Naive B cell (primary cell): ENCODE measurements at regions not wholly inside any gene's neighbourhood (a gene's known extent, or its start where the extent isn't known, plus 50 kb on each side); places are given as distances from the start of the nearest gene placed in this dataset.

ENCODE experiments used
- ATAC-seq, 2 donors: fragments of 150-1000 bp; cut with Tn5 transposase; 2 replicates each; pipeline ENCODE4 v1.10.0; 2021; ENCODE audit warnings: low read depth in 2 of 2, mild to moderate bottlenecking in 2 of 2, moderate library complexity in 2 of 2
- DNase-seq: peaks from one replicate; pipeline ENCODE4 v3.0.0; 2022
- H3K27ac Mint-ChIP-seq, 6 donors: one replicate each; pipeline ENCODE4 v1.8.0; 2020 to 2022; ENCODE audit warnings: mild to moderate bottlenecking in 6 of 6, mixed read lengths in 6 of 6, moderate library complexity in 5 of 6, inconsistent platforms in 2 of 6
- H3K27me3 Mint-ChIP-seq, 3 donors: one replicate each; pipeline ENCODE4 v1.8.0; 2021 to 2022; ENCODE audit warnings: mixed read lengths in 3 of 3, mild to moderate bottlenecking in 1 of 3
- H3K36me3 Mint-ChIP-seq, 2 donors: one replicate each; pipeline ENCODE4 v1.8.0; 2020 to 2022; ENCODE audit warnings: mixed read lengths in 2 of 2, inconsistent platforms in 1 of 2, mild to moderate bottlenecking in 1 of 2
- H3K4me1 Mint-ChIP-seq, 3 donors: one replicate each; pipeline ENCODE4 v1.8.0; 2020 to 2022; ENCODE audit warnings: mixed read lengths in 3 of 3, inconsistent platforms in 1 of 3, mild to moderate bottlenecking in 1 of 3, moderate library complexity in 1 of 3
- H3K4me3 Mint-ChIP-seq, 8 donors: one replicate each; pipeline ENCODE4 v1.8.0; 2020 to 2022; ENCODE audit warnings: mild to moderate bottlenecking in 8 of 8, mixed read lengths in 8 of 8, moderate library complexity in 8 of 8, inconsistent platforms in 2 of 8
- H3K9me3 Mint-ChIP-seq, 7 donors: one replicate each; pipeline ENCODE4 v1.8.0; 2020 to 2022; ENCODE audit warnings: mixed read lengths in 7 of 7, mild to moderate bottlenecking in 5 of 7, inconsistent platforms in 2 of 7, moderate library complexity in 1 of 7

DNA sequence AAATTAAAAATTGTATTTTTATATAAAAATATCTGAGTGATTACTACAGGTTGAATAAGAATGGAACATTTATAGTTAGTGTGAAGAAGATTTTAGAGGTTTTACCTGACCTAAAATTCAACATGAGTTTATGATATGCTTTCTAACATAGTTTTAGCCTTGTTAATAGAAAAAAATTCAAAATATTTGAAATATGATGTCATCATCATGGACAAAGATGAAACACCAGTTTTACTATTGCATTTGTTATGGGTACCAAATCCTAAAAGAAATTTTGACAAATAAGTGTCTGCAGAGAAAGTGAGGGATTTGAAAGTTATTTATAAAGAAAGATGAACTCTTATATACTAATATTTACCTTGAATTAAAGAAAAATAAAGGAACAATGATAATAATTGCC is 479.7 kb downstream of the TBC1D32 start:
- peaks cover 0 to 6% (median 0%) of the 10 kb centered on the region in 7 donors for H3K9me3 Mint-ChIP-seq
- no peak for ATAC-seq
- DNase-seq = no peak
- no peaks in the 10 kb centered on the region for H3K27me3 Mint-ChIP-seq
- H3K27ac Mint-ChIP-seq = no peak overlapping the region
- no peak overlapping the region for H3K4me3 Mint-ChIP-seq
- no peaks in the 10 kb centered on the region for H3K36me3 Mint-ChIP-seq
- H3K4me1 Mint-ChIP-seq = no peaks in the 10 kb centered on the region

DNA sequence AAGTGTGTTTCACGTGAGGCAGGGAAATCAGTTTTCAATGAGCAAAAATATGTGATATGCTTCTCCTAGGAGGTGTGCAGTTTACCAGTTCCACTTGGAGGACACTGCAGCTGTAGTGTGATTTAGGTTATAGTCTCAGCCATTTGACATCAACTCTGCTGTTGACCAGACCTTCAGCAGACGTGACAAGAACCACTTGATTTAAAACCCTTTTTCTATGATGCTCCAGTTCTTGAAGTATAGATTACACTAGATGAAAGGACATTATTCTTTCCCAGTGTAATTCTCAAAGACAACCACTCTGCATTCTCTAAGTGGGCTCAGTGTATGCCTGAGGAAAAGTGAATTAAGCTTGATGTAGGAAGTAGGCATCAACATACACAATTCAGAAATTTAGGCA is 480.8 kb downstream of the TBC1D32 start:
- H3K27ac Mint-ChIP-seq = no peak overlapping the region
- no peak for ATAC-seq
- H3K27me3 Mint-ChIP-seq = no peaks in the 10 kb centered on the region
- peaks cover 0 to 6% (median 0%) of the 10 kb centered on the region in 7 donors for H3K9me3 Mint-ChIP-seq
- H3K36me3 Mint-ChIP-seq = no peaks in the 10 kb centered on the region
- H3K4me3 Mint-ChIP-seq = no peak overlapping the region
- H3K4me1 Mint-ChIP-seq = no peaks in the 10 kb centered on the region
- no peak for DNase-seq

GRCh38 chr6:120852293-120852849 is 481.9 kb downstream of the TBC1D32 start:
- DNase-seq (no peak), ATAC-seq (no peak)
- no peak overlapping the region for H3K27ac Mint-ChIP-seq
- H3K4me1 Mint-ChIP-seq = no peaks in the 10 kb centered on the region
- H3K4me3 Mint-ChIP-seq = no peak overlapping the region
- H3K36me3 Mint-ChIP-seq = no peaks in the 10 kb centered on the region
- no peaks in the 10 kb centered on the region for H3K27me3 Mint-ChIP-seq
- no peaks in the 10 kb centered on the region for H3K9me3 Mint-ChIP-seq

DNA sequence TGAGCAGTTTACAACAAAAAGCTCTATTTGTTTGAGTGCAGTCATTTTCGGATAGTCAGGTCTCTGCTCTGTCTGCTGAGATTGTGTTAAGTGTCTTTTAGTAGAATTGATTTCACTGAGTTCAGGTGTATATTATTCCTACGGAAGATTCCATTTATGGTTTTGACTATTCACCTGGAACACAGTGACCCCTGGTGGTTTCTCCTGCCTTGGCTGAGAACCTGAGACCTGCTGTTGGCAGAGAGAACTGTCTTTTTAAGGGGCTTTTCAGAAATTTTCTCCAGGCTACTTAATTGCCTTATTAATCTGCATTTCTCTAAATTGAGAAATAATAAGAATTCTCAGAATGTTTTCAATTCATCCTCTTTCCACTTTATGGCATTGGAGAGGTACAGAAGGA is 508.0 kb downstream of the TBC1D32 start:
- no peak overlapping the region for H3K4me3 Mint-ChIP-seq
- H3K36me3 Mint-ChIP-seq = no peaks in the 10 kb centered on the region
- H3K27ac Mint-ChIP-seq = no peak overlapping the region
- ATAC-seq = no peak
- no peak for DNase-seq
- H3K27me3 Mint-ChIP-seq = peaks cover 0 to 5% (median 0%) of the 10 kb centered on the region in 3 donors
- peaks cover 0 to 8% (median 2%) of the 10 kb centered on the region in 7 donors for H3K9me3 Mint-ChIP-seq
- no peaks in the 10 kb centered on the region for H3K4me1 Mint-ChIP-seq

DNA sequence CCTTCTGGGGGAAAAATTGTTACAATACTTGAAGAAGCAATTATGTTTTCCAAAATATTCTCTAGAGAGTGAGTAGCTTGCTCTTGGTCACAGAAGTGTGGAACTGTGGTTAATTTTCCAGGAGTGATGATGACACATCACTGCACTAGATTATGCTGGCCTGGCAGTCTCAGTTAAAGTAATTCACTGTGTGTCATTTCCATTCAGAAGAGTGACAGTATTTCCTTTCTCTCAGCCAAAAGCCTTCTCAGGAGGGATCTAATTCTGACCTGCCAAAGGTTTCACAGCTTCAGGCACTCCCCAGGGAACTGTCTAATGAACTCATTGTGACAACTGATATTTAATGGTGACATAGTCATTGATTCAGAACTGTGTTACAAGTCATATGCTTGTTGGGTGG is 517.5 kb downstream of the TBC1D32 start:
- H3K9me3 Mint-ChIP-seq = peaks cover 0 to 13% (median 2%) of the 10 kb centered on the region in 7 donors
- DNase-seq (no peak), ATAC-seq (no peak)
- H3K27ac Mint-ChIP-seq = no peak overlapping the region
- H3K27me3 Mint-ChIP-seq = no peaks in the 10 kb centered on the region
- no peaks in the 10 kb centered on the region for H3K4me1 Mint-ChIP-seq
- no peaks in the 10 kb centered on the region for H3K36me3 Mint-ChIP-seq
- no peak overlapping the region for H3K4me3 Mint-ChIP-seq

DNA sequence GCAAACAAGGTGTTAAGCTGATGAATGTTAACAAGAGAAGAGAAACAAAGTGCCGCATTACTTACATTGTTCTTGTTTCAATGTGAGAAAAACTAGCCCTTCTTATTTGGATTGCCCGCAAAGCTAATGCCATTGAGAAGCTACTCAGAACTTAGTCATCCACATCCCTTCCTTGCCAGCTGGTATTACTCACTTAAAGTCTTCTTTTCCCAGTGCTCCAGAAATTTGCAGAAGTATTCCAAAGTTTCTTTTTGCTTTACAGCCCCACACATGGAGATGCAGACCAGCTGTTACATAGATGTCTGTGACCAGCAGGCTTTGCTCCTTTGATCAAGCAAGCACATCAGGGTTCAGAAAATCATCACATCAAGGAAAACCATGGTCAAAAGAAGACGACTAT is 529.0 kb downstream of the TBC1D32 start:
- H3K4me3 Mint-ChIP-seq = no peak overlapping the region
- H3K4me1 Mint-ChIP-seq = no peaks in the 10 kb centered on the region
- H3K27me3 Mint-ChIP-seq = no peaks in the 10 kb centered on the region
- ATAC-seq (no peak), DNase-seq (no peak)
- H3K36me3 Mint-ChIP-seq = no peaks in the 10 kb centered on the region
- H3K27ac Mint-ChIP-seq = no peak overlapping the region
- H3K9me3 Mint-ChIP-seq = peaks cover 0 to 15% (median 3%) of the 10 kb centered on the region in 7 donors

GRCh38 chr6:120804612-120805011 is 529.7 kb downstream of the TBC1D32 start:
- Mint-ChIP-seq H3K36me3 (no peaks in the 10 kb centered on the region), H3K9me3 (peaks cover 0 to 15% (median 3%) of the 10 kb centered on the region in 7 donors), H3K4me1 (no peaks in the 10 kb centered on the region), H3K4me3 (no peak overlapping the region), H3K27me3 (no peaks in the 10 kb centered on the region), H3K27ac (no peak overlapping the region)
- no peak for DNase-seq
- ATAC-seq = no peak

DNA sequence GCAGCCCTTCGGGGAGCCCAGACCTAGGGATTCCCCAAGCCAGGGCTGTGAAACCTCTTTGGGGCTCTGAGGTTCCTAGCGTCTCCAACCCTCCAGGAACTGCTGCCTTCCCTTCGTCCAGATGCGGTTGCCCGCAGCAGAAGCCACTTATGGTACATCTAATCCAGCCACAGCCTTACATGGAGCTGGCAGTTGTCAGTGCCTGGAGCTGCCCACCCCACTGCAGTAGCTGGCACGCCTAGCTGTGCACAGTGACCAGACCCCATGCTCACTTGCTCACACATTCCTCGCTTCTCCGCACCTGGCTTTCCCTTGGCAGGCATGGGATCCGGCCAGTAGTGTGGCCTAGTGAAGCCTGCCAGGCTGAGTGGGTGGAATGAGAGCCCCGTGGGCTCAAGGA is 547.6 kb downstream of the TBC1D32 start:
- Mint-ChIP-seq H3K27ac (no peak overlapping the region), H3K4me1 (no peaks in the 10 kb centered on the region), H3K4me3 (no peak overlapping the region), H3K27me3 (no peaks in the 10 kb centered on the region), H3K9me3 (peaks cover 0 to 2% (median 0%) of the 10 kb centered on the region in 7 donors), H3K36me3 (no peaks in the 10 kb centered on the region)
- ATAC-seq (no peak), DNase-seq (no peak)

DNA sequence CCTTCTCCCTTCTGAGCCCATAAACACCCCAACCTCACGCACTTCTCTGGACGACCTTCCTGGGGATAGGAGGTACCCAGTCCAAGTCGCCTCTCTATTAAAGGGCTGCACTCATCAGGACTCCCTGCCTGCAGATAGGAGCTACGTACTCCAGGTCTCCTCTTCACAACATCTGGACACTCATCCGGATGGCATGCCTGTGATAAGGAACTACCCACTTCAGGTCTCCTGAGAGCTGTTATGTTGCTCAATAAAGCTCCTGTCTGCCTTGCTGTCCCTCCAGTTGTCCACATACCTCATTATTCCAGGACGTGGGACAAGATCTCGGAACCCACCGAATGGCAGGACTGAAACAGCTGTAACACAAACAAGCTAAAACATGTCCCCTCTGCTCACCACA is 548.0 kb downstream of the TBC1D32 start:
- no peaks in the 10 kb centered on the region for H3K36me3 Mint-ChIP-seq
- no peak overlapping the region for H3K27ac Mint-ChIP-seq
- H3K9me3 Mint-ChIP-seq = no peaks in the 10 kb centered on the region
- ATAC-seq (no peak), DNase-seq (no peak)
- H3K4me1 Mint-ChIP-seq = no peaks in the 10 kb centered on the region
- H3K27me3 Mint-ChIP-seq = no peaks in the 10 kb centered on the region
- H3K4me3 Mint-ChIP-seq = no peak overlapping the region

- no peaks in the 10 kb centered on the region for H3K4me1 Mint-ChIP-seq
- H3K27ac Mint-ChIP-seq = no peak overlapping the region
- no peaks in the 10 kb centered on the region for H3K27me3 Mint-ChIP-seq
- DNase-seq = no peak
- no peaks in the 10 kb centered on the region for H3K9me3 Mint-ChIP-seq
- no peaks in the 10 kb centered on the region for H3K36me3 Mint-ChIP-seq
- ATAC-seq = no peak
- H3K4me3 Mint-ChIP-seq = no peak overlapping the region
Observed at GRCh38 chr6:120785459-120786086, 548.7 kb downstream of the TBC1D32 start.

- no peaks in the 10 kb centered on the region for H3K27me3 Mint-ChIP-seq
- no peaks in the 10 kb centered on the region for H3K36me3 Mint-ChIP-seq
- ATAC-seq (no peak), DNase-seq (no peak)
- no peaks in the 10 kb centered on the region for H3K4me1 Mint-ChIP-seq
- H3K9me3 Mint-ChIP-seq = peaks cover 0 to 12% (median 7%) of the 10 kb centered on the region in 7 donors
- no peak overlapping the region for H3K4me3 Mint-ChIP-seq
- H3K27ac Mint-ChIP-seq = no peak overlapping the region
Observed at GRCh38 chr6:120779441-120779840, 554.8 kb downstream of the TBC1D32 start.

DNA sequence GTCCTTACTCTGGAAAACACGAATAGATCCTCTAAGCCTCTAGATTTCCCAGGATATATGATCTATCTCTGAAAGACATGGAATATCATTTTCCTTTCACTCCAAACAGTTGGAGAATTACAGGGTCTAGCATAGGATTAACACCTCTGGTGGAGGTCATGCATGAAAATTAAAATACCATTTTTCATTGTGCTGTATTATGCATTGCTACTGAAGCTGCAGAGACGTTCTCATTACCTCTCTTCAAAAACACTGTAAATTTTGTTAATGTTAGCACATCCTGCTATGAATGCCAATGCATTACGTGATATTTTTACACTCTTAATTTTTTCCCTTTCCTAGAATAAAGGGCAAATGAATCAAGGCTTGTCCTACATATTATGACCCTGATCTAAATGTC is 558.6 kb downstream of the TBC1D32 start:
- H3K4me3 Mint-ChIP-seq = no peak overlapping the region
- no peak overlapping the region for H3K27ac Mint-ChIP-seq
- DNase-seq (no peak), ATAC-seq (no peak)
- H3K9me3 Mint-ChIP-seq = peaks cover 0 to 12% (median 7%) of the 10 kb centered on the region in 7 donors
- no peaks in the 10 kb centered on the region for H3K36me3 Mint-ChIP-seq
- no peaks in the 10 kb centered on the region for H3K4me1 Mint-ChIP-seq
- no peaks in the 10 kb centered on the region for H3K27me3 Mint-ChIP-seq

- no peak for ATAC-seq
- no peak overlapping the region for H3K4me3 Mint-ChIP-seq
- DNase-seq = no peak
Observed at GRCh38 chr6:120774275-120774674, 560.0 kb downstream of the TBC1D32 start.

GRCh38 chr6:120771019-120771418 is 563.3 kb downstream of the TBC1D32 start:
- Mint-ChIP-seq H3K27ac (no peak overlapping the region), H3K9me3 (no peaks in the 10 kb centered on the region)
- ATAC-seq = no peak

More at GRCh38 chr6:120774275-120774674, 560.0 kb downstream of the TBC1D32 start:
- H3K4me1 Mint-ChIP-seq = no peaks in the 10 kb centered on the region
- no peaks in the 10 kb centered on the region for H3K27me3 Mint-ChIP-seq
- H3K27ac Mint-ChIP-seq = no peak overlapping the region
- no peaks in the 10 kb centered on the region for H3K36me3 Mint-ChIP-seq
- peaks cover 0 to 12% (median 7%) of the 10 kb centered on the region in 7 donors for H3K9me3 Mint-ChIP-seq

GRCh38 chr6:120764312-120764711 is 570.0 kb downstream of the TBC1D32 start:
- H3K4me3 Mint-ChIP-seq = no peak overlapping the region
- H3K27me3 Mint-ChIP-seq = no peaks in the 10 kb centered on the region
- ATAC-seq (no peak), DNase-seq (no peak)
- H3K4me1 Mint-ChIP-seq = no peaks in the 10 kb centered on the region
- H3K36me3 Mint-ChIP-seq = no peaks in the 10 kb centered on the region
- no peaks in the 10 kb centered on the region for H3K9me3 Mint-ChIP-seq
- no peak overlapping the region for H3K27ac Mint-ChIP-seq

More at GRCh38 chr6:120771019-120771418, 563.3 kb downstream of the TBC1D32 start:
- DNase-seq = no peak
- Mint-ChIP-seq H3K4me3 (no peak overlapping the region), H3K36me3 (no peaks in the 10 kb centered on the region), H3K4me1 (no peaks in the 10 kb centered on the region), H3K27me3 (no peaks in the 10 kb centered on the region)
